ENCODE measurements at regions not wholly inside any gene's neighbourhood (a gene's known extent, or its start where the extent isn't known, plus 50 kb on each side); places are given as distances from the start of the nearest gene placed in this dataset.
"Not testable (repeated sequence)": the region's sequence is repeated elsewhere in the genome, so short reads cannot be mapped to it uniquely, and the experiment has no call there.

DNA sequence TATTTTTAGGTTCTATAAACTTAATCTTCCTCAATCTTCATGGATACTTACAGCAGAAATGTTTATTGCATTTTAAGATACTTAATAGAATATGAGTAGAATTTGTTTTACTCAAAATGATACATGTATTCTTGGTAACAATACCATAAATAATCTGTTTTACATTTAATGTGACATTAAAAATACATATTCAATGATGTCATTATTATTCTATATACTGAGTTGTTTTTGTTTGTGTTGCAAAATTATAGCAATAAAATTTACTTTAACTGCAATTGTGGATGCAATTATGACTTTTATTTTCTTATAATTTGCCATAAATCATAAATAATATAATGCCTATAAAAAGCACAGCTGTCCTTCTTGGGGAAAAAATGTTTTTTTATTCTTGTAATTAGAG lies 275.9 kb upstream of the CCNG1 start:
- DNase-seq (ENCODE audit: low read depth), result no peak

DNA sequence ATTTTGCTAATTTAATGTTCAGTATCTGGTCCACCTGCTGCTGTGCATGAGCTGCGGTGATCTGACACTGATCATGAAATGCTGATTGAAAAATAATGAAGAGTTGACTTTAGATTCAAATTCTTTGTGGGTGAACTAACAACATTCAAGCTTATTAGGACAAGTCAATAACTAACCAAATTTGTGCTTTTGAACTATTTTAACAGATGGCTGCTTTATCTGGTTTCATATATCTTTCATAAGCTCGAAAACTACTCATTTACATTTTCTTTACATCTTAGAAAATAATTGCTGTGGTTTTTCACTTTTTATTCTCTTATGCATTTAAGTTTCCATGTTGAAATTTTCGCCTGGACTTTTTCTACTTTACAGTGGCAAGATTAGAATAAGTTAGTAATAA lies 274.8 kb upstream of the CCNG1 start:
- no peak for DNase-seq (ENCODE audit: low read depth)

DNA sequence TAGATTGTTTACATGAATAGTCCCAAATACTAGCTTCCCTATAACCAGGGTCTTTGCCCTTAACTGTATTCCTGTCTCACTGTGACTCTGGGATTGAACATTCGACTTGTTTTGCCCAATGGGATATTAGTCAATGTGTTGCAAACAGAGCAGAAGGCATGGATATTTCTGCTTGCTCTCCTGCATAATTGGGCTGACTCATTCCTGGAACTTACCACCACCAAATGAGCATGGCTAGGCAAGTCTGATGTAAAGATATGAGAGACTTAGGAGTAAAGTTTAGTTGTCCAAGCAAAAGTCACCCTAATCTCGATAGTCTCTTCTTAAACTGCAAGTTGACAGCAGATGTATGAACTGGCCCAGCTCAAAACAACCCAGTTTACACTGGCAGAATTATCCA lies 273.5 kb upstream of the CCNG1 start:
- DNase-seq (ENCODE audit: low read depth), result peak; percentile 72

DNA sequence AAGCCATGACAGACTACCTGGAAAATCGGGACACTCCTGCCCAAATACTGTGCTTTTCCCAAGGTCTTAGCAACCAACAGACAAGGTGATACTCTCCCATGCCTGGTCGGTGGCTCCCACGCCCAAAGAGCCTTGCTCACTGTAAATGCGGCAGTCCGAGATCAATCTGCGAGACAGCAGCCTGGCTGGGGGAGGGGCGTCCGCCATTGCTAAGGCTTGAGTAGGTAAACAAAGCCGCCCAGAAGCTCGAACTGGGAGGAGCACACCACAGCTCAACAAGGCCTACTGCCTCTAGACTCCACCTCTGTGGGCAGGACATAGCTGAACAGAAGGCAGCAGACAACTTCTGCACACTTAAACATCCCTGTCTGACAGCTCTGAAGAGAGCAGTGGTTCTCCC lies 272.1 kb upstream of the CCNG1 start:
- no peak for DNase-seq (ENCODE audit: low read depth)

DNA sequence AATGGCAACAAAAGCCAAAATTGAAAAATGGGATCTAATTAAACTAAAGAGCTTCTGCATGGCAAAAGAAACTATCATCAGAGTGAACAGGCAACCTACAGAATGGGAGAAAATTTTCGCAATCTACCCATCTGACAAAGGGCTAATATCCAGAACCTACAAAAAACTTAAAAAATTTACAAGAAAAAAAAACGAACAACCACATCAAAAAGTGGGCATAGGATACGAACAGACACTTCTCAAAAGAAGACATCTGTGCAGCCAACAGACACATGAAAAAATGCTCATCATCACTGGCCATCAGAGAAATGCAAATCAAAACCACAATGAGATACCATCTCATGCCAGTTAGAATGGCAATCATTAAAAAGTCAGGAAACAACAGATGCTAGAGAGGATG lies 267.2 kb upstream of the CCNG1 start:
- not testable (repeated sequence) for DNase-seq (ENCODE audit: low read depth)

DNA sequence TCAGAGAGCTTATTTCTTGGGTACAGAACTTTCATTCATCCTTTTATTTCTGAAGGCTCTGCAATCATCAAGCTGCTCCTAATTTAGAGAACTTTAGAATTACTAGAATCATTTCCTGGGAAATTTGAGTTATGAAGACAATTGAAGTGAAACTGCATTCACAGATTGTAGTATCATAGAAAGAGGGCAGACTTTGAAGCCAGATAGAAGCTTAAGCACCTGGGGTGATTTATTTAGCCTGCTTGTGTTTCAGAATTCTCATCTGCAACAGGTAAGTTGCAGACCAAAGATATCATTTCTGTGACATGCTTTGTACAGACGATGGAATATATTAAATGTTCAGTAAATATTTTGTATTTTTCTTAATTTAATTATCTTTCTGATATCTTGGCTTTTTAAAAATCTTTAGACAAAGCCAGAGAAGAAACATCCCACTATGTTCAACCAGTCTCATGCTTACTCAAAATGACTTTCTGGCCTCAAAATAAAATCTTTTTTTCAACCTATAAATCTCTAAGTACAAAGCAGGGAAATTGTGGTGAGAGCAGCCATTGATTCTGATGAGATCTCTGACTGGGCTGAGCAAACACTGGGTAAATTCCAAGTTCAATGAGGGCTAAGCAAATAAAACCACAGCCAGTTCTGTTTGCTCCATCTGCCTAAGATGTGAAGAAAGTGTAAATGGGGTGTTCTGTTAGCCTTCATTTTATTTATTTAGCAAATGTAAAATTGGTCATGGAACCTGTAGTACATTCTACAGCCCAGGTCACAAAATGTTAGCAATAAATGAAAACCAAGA lies 264.7 kb upstream of the CCNG1 start:
- no peak for DNase-seq (ENCODE audit: low read depth)

GRCh38 chr5:163177971-163178370 lies 259.4 kb upstream of the CCNG1 start:
- no peak for DNase-seq (ENCODE audit: low read depth)

GRCh38 chr5:163185315-163185714 lies 252.1 kb upstream of the CCNG1 start:
- DNase-seq (ENCODE audit: low read depth), result no peak

DNA sequence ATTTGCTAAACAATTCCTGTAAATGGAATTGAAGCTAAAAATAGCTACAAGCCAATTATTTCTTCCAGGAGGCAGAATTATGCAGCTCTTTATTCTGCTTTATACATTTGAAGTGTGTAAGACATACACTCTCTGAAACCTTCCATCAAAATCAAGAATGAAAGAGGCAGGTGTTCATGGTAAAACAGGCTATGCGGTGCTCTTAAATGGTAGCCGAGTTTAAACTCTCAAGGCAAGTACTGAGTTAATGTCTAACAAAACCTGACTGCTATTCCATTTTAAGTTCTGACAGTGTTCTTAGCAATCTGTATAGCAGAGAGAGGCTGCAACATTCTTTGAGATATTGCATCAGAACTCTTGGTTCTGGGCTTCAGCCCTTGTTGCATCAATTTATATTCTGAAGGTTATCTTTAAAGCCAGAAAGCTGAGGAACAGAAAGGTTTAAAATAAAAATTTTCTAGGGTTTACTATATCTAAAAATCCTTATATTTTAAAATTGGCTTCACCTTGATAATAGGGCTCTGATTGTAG lies 248.3 kb upstream of the CCNG1 start:
- no peak for DNase-seq (ENCODE audit: low read depth)

DNA sequence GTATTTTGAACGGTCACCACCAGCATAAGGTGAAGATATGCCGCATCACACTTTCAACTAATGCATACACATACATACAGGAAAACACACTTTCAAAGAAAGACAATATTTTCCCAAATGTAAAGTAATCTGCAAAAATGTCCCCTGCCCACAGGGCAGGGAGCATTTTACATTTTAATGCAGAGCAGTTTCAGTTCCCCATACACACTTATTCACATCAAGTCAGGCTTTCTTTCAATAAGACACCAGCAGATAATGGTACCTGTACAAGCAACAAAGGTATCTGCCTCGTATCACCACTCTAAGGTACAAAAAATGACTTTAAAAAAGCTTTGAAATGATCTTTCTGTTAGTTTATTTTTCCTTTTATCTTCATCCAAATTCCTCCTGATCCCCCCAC lies 247.1 kb upstream of the CCNG1 start:
- no peak for DNase-seq (ENCODE audit: low read depth)

- DNase-seq (ENCODE audit: low read depth), result no peak
These were observed 246.6 kb upstream of the CCNG1 start for GRCh38 chr5:163190784-163191183.

DNA sequence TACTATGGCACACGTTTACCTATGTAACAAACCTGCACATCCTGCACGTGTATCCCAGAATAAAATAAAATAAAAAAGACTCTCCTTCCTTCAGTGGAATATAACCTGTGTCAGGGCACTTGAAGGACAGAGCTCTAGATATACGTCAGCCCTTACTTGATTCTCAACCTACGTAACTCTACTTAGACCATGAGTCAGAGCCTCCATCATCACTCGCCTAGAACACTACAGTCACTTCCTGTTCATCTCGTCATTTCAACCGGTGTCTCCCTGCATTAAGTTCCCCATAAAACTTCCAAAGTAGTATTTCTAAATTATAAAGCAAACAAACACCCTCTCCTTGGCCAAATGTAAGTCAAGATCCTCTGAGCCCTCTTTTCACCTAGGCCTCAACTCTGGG lies 243.5 kb upstream of the CCNG1 start:
- peak; percentile 61 for DNase-seq (ENCODE audit: low read depth)

- no peak for DNase-seq (ENCODE audit: low read depth)
These were observed 231.8 kb upstream of the CCNG1 start for GRCh38 chr5:163205645-163206044.

DNA sequence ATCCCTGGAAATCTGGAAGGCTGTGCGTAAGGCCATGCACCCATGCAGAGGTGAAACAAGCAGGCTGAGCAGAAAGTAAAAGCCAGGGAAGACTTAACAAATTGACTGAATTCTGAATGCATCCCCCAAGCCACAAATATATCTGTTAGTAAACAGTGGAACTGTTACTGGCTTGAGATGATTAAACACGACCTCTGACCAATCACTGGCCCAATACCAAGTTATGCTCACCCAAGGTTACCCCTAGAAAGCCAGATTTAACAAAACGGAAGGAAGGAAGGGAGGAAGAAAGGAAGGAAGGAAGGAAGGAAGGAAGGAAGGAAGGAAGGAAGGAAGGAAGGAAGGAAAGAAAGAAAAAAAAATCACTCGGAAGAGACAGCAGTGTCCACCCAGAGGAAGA lies 215.8 kb upstream of the CCNG1 start:
- DNase-seq (ENCODE audit: low read depth), result no peak

DNA sequence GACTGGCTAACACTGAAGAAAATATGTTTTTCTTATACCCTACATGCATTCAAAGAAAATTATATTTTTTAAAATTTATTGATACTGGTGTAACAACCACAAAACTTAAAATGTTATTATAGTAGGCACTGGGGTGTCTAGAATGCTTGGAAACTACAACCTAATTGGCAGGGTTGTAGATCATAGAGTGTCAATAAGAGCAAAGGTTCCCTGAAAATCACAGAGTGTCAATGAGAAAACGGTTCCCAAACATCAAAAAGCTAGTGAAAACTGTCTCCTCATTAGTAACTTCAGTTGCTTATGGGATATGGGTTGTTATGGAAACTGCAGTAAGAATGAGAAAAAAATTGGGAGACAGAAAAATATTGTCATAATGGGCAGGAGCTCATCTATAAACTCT lies 214.4 kb upstream of the CCNG1 start:
- DNase-seq (ENCODE audit: low read depth), result no peak

DNA sequence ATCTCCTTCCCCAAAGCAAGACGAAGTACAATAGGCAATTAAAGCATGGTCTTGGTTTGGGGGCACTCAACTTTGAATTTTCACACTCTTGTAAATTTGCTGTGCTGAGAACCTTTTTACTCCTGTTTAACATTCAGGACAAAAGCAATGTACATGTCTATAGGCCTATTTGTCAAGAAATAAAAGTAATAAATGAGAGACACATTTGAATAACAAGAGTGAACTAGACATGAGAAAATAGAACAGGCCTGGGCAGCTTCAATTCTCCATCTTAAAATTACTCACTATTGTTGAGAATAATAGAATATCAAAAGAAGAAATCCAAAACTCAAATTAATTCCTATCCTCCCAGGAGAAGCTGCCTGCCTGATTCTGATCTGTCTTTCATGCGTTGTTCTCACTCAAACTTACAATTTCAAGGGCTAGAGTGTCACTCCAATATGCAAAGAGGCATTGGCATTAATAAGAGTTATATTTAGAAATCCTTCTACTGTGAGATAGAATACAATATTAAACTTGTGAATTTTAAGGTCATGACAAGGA lies 192.9 kb upstream of the CCNG1 start:
- no peak for DNase-seq (ENCODE audit: low read depth)

- DNase-seq (ENCODE audit: low read depth), result peak; percentile 37
These were observed 191.8 kb upstream of the CCNG1 start for GRCh38 chr5:163245584-163245983.

DNA sequence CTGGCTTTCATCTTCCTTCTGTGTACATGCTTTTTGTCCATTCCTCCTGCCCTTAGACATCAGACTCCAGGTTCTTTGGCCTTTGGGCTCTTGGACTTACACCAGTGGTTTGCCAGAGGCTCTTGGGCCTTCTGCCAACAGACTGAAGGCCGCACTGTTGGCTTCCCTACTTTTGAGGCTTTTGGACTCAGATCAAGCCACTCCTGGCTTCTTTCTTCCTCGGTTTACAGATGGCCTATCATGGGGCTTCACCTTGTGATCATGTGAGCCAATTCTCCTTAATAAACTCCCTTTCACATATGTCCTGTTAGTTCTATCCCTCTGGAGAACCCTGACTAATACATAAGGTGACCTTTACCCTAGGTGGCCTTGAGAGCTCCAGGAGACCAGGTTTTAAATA lies 189.1 kb upstream of the CCNG1 start:
- peak; percentile 90 for DNase-seq (ENCODE audit: low read depth)

GRCh38 chr5:163248871-163249270 lies 188.5 kb upstream of the CCNG1 start:
- DNase-seq (ENCODE audit: low read depth), result peak; percentile 84

- no peak for DNase-seq (ENCODE audit: low read depth)
These were observed 184.4 kb upstream of the CCNG1 start for GRCh38 chr5:163252950-163253349.

- DNase-seq (ENCODE audit: low read depth), result no peak
These were observed 177.9 kb upstream of the CCNG1 start for GRCh38 chr5:163259495-163259894.

DNA sequence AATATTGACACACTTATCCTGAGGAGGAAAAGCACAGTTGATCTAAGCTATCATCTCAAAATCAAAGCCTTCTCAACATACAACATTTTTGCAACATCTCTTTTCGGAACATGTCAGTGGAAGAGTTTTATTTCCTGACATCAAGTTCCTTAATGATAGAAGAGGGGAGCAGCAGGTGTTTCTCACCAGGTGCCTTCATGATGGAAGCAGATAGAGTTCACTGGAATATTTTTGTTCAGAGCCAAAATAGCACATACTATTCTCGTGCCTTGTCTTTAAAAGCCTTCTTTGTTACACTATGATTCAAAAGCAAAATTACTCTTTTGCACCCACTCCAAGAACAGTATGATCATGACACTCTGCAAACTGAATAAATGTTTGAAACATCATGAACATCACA lies 176.9 kb upstream of the CCNG1 start:
- no peak for DNase-seq (ENCODE audit: low read depth)

- DNase-seq (ENCODE audit: low read depth), result no peak
These were observed 176.4 kb upstream of the CCNG1 start for GRCh38 chr5:163260961-163261360.
